B cell (primary cell): ENCODE measurements at regions not wholly inside any gene's neighbourhood (a gene's known extent, or its start where the extent isn't known, plus 50 kb on each side); places are given as distances from the start of the nearest gene placed in this dataset.

ENCODE experiments used
- EZH2 ChIP-seq: IDR thresholded peaks from 2 replicates; pipeline ENCODE4 v1.6.1; 2012; ENCODE audit warnings: borderline replicate concordance, low read depth, mild to moderate bottlenecking, moderate library complexity, low read length; ENCODE audit not compliant: insufficient read depth, poor library complexity, severe bottlenecking
- TF ChIP-seq, protein P1 (sequence below): fragments of 200-600 bp; IDR thresholded peaks from one replicate; pipeline ENCODE4 v1.8.0; 2022; ENCODE audit warnings: antibody characterized with exemption, mild to moderate bottlenecking

DNA sequence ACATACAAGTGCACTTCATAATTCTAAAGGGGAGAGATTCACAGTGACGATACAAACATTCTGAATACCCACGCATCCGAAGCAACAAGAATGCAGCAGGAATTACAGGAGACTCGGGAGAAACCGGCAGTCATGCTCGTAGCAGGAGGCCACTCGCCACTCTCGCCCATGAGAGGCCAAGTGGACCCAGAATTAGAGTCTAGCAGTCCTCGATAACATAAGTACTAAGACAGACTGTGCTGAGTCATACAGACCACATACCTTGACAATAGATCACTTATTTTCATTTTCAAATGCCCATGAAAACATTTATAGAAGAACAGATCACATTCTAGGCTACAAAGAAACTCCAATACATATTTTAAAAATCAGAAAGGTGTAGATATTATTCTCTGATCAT, 299.1 kb upstream of the TSHZ3 start:
- TF ChIP-seq, protein P1, sequence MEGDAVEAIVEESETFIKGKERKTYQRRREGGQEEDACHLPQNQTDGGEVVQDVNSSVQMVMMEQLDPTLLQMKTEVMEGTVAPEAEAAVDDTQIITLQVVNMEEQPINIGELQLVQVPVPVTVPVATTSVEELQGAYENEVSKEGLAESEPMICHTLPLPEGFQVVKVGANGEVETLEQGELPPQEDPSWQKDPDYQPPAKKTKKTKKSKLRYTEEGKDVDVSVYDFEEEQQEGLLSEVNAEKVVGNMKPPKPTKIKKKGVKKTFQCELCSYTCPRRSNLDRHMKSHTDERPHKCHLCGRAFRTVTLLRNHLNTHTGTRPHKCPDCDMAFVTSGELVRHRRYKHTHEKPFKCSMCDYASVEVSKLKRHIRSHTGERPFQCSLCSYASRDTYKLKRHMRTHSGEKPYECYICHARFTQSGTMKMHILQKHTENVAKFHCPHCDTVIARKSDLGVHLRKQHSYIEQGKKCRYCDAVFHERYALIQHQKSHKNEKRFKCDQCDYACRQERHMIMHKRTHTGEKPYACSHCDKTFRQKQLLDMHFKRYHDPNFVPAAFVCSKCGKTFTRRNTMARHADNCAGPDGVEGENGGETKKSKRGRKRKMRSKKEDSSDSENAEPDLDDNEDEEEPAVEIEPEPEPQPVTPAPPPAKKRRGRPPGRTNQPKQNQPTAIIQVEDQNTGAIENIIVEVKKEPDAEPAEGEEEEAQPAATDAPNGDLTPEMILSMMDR = no peak
- no peak for TF ChIP-seq EZH2
